CD4-positive, alpha-beta T cell (primary cell): ENCODE measurements at regions not wholly inside any gene's neighbourhood (a gene's known extent, or its start where the extent isn't known, plus 50 kb on each side); places are given as distances from the start of the nearest gene placed in this dataset.

Source experiments
- ATAC-seq: fragments of 200-7000 bp; cut with Tn5 transposase; one replicate; pipeline ENCODE4 v1.10.0; 2022; ENCODE audit warnings: mild to moderate bottlenecking; ENCODE audit not compliant: poor library complexity
- CTCF ChIA-PET: fragments of 350-600 bp; sonication (Branson Sonifier 250); formaldehyde crosslinking; loops from one replicate; lab custom pipeline; 2021; ENCODE audit warnings: antibody characterized with exemption, inconsistent platforms; lab: Charles Lee
- POLR2A ChIA-PET: fragments of 350-600 bp; sonication (Branson Sonifier 250); formaldehyde crosslinking; loops from one replicate; lab custom pipeline; 2021; ENCODE audit warnings: antibody characterized with exemption, inconsistent platforms; lab: Charles Lee
- DNase-seq, 14 experiments: peaks; one replicate each; pipeline ENCODE4 v3.0.0-alpha.2; 2013 to 2020; ENCODE audit warnings: mixed read lengths in 2 of 14
- H3K27ac ChIP-seq, 2 donors: one replicate each; pipeline versions ENCODE4 v1.5.1 to v1.7.0; 2013; ENCODE audit warnings: low read length in 2 of 2, low read depth in 1 of 2, mild to moderate bottlenecking in 1 of 2
- H3K27me3 ChIP-seq, 2 experiments: 1 replicate in 1 of 2; 2 replicates in 1 of 2; pipeline versions ENCODE4 v1.6.1 to v1.7.0; 2013; ENCODE audit warnings: low read length in 2 of 2, control low read depth in 1 of 2, mild to moderate bottlenecking in 1 of 2, moderate library complexity in 1 of 2; ENCODE audit not compliant: insufficient read depth in 2 of 2, control insufficient read depth in 1 of 2
- H3K36me3 ChIP-seq: one replicate; pipeline ENCODE4 v1.6.1; 2013; ENCODE audit warnings: low read length, control low read depth; ENCODE audit not compliant: insufficient read depth
- H3K4me1 ChIP-seq: one replicate; pipeline ENCODE4 v1.6.1; 2013; ENCODE audit warnings: low read length, control low read depth; ENCODE audit not compliant: insufficient read depth
- H3K4me3 ChIP-seq: one replicate; pipeline ENCODE4 v1.5.1; 2013; ENCODE audit warnings: mild to moderate bottlenecking, low read length, moderate library complexity
- H3K9me3 ChIP-seq, 2 experiments: 1 replicate in 1 of 2; 2 replicates in 1 of 2; pipeline versions ENCODE4 v1.6.1 to v1.7.0; 2013; ENCODE audit warnings: low read length in 2 of 2, mild to moderate bottlenecking in 2 of 2, control low read depth in 1 of 2, moderate library complexity in 1 of 2; ENCODE audit not compliant: control insufficient read depth in 1 of 2, insufficient read depth in 1 of 2
- H3K27ac Mint-ChIP-seq: one replicate; pipeline ENCODE4 v1.8.0; 2020; ENCODE audit warnings: mixed read lengths
- H3K27me3 Mint-ChIP-seq: one replicate; pipeline ENCODE4 v1.8.0; 2021; ENCODE audit warnings: mixed read lengths
- H3K36me3 Mint-ChIP-seq: one replicate; pipeline ENCODE4 v1.8.0; 2021; ENCODE audit warnings: low read depth, mixed read lengths
- H3K4me1 Mint-ChIP-seq: one replicate; pipeline ENCODE4 v1.8.0; 2021; ENCODE audit warnings: low read depth, mixed read lengths
- H3K4me3 Mint-ChIP-seq: one replicate; pipeline ENCODE4 v1.8.0; 2020; ENCODE audit warnings: mild to moderate bottlenecking, mixed read lengths
- H3K9me3 Mint-ChIP-seq: one replicate; pipeline ENCODE4 v1.8.0; 2020; ENCODE audit warnings: mixed read lengths
- intact Hi-C, 2 experiments: fragments of 100-400 bp; cut with DNase I in 1 of 2; cut with micrococcal nuclease in 1 of 2; formaldehyde crosslinking; loops; one replicate each; pipeline versions ENCODE4 v1.15.1 to v1.9.0; 2023 to 2025; cut with DNase I, micrococcal nuclease
- TF ChIP-seq, protein P1 (sequence below): fragments of 200-600 bp; IDR thresholded peaks from one replicate; pipeline ENCODE4 v1.8.0; 2022; ENCODE audit warnings: antibody characterized with exemption, mild to moderate bottlenecking

DNA sequence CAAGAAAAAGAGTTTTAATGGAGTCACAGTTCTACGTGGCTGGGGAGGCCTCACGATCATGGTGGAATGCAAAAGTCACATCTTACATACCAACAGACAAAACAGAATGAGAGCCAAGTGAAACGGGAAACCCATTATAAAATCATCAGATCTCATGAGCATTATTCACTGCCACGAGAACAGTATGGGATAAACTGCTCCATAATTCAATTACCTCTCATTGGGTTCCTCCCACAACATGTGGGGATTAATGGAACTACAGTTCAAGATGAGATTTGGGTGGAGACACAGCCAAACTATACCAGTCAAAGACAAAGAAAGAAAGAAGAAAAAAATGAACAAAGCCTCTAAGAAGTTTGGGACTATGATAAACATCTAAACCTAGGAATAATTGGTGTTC is 158.9 kb downstream of the GC start:
- peaks cover 0 to 3% of the 10 kb centered on the region in 2 experiments for H3K27me3 ChIP-seq
- H3K4me3 ChIP-seq = no peak overlapping the region
- H3K36me3 Mint-ChIP-seq = no peaks in the 10 kb centered on the region
- ChIA-PET CTCF (no interaction called here), POLR2A (no interaction called here)
- no peaks in the 10 kb centered on the region for H3K36me3 ChIP-seq
- TF ChIP-seq, protein P1, sequence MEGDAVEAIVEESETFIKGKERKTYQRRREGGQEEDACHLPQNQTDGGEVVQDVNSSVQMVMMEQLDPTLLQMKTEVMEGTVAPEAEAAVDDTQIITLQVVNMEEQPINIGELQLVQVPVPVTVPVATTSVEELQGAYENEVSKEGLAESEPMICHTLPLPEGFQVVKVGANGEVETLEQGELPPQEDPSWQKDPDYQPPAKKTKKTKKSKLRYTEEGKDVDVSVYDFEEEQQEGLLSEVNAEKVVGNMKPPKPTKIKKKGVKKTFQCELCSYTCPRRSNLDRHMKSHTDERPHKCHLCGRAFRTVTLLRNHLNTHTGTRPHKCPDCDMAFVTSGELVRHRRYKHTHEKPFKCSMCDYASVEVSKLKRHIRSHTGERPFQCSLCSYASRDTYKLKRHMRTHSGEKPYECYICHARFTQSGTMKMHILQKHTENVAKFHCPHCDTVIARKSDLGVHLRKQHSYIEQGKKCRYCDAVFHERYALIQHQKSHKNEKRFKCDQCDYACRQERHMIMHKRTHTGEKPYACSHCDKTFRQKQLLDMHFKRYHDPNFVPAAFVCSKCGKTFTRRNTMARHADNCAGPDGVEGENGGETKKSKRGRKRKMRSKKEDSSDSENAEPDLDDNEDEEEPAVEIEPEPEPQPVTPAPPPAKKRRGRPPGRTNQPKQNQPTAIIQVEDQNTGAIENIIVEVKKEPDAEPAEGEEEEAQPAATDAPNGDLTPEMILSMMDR = no peak
- ATAC-seq = no peak
- H3K27me3 Mint-ChIP-seq = no peaks in the 10 kb centered on the region
- peaks cover 23% of the 10 kb centered on the region for H3K9me3 Mint-ChIP-seq
- H3K4me3 Mint-ChIP-seq = no peak overlapping the region
- no peak overlapping the region for H3K27ac ChIP-seq
- DNase-seq = no peak
- intact Hi-C loops = no loop called here
- no peaks in the 10 kb centered on the region for H3K4me1 Mint-ChIP-seq
- H3K9me3 ChIP-seq = peaks cover 5 to 12% of the 10 kb centered on the region in 2 experiments
- no peak overlapping the region for H3K27ac Mint-ChIP-seq
- no peaks in the 10 kb centered on the region for H3K4me1 ChIP-seq
